Stomach (tissue), 8 donors: ENCODE measurements at regions not wholly inside any gene's neighbourhood (a gene's known extent, or its start where the extent isn't known, plus 50 kb on each side); places are given as distances from the start of the nearest gene placed in this dataset.

Experiments
- DNase-seq, 2 donors: peaks; one replicate each; pipeline versions ENCODE4 v3.0.0 to v3.0.0-alpha.2; 2013 to 2019
- H3K27ac ChIP-seq, 5 donors: fragments of 200-600 bp in 4 of 5; sonication (generic) in 4 of 5; one replicate each; pipeline ENCODE4 v1.5.1; 2013 to 2019; ENCODE audit warnings: mild to moderate bottlenecking in 1 of 5, moderate library complexity in 1 of 5
- H3K27me3 ChIP-seq, 3 donors: fragments of 200-600 bp; sonication (generic); one replicate each; pipeline ENCODE4 v1.5.1; 2017 to 2019; ENCODE audit warnings: mixed run types in 1 of 3
- H3K36me3 ChIP-seq, 4 donors: fragments of 200-600 bp; sonication (generic); 1 replicate in 3 of 4; 2 replicates in 1 of 4; pipeline ENCODE4 v1.5.1; 2016 to 2019
- H3K4me1 ChIP-seq, 4 donors: fragments of 200-600 bp; sonication (generic); one replicate each; pipeline ENCODE4 v1.5.1; 2016 to 2019
- H3K4me3 ChIP-seq, 4 donors: fragments of 200-600 bp; sonication (generic) in 3 of 4; one replicate each; pipeline ENCODE4 v1.5.1; 2016 to 2019; ENCODE audit warnings: mild to moderate bottlenecking in 1 of 4
- H3K9me3 ChIP-seq, 4 donors: fragments of 200-600 bp; sonication (generic); one replicate each; pipeline ENCODE4 v1.5.1; 2016 to 2019
- CTCF ChIP-seq, 7 experiments: fragments of 450-650 bp in 4 of 7; fragments of 200-600 bp in 3 of 7; sonication (generic) in 3 of 7; IDR thresholded peaks; one replicate each; pipeline ENCODE4 v1.5.1; 2016 to 2019; ENCODE audit warnings: antibody characterized with exemption in 7 of 7, control low read depth in 2 of 7, mild to moderate bottlenecking in 1 of 7
- EP300 ChIP-seq: sonication (generic); formaldehyde crosslinking; IDR thresholded peaks from one replicate; pipeline ENCODE4 v1.6.1; 2017; ENCODE audit warnings: antibody characterized with exemption
- POLR2A ChIP-seq, 4 donors: fragments of 450-650 bp; IDR thresholded peaks; one replicate each; pipeline ENCODE4 v1.6.1; 2016; ENCODE audit warnings: antibody characterized with exemption in 4 of 4, control low read depth in 2 of 4, mild to moderate bottlenecking in 1 of 4, moderate library complexity in 1 of 4
- POLR2AphosphoS5 ChIP-seq, 3 donors: sonication (generic); formaldehyde crosslinking; IDR thresholded peaks; one replicate each; pipeline ENCODE4 v1.6.1; 2016; ENCODE audit warnings: antibody characterized with exemption in 3 of 3
- WGBS, 5 donors: extraction: QIAGEN DNeasy Blood & Tissue Kit in 3 of 5; methylation state at CpG; one replicate each; pipeline versions ENCODE4 v1.1.5 to v1.1.7; 2013 to 2018; 5-methylcytosine and 5-hydroxymethylcytosine counted together
- intact Hi-C: fragments of 100-400 bp; cut with DNase I; formaldehyde crosslinking; loops from one replicate; pipeline ENCODE4 v1.15.1; 2023; ENCODE audit warnings: low total_unique reads
- donor health status: healthy with polysubstance abuse.
- donor health status: Bipolar disorder and iron deficiency.
- donor health status: healthy.

GRCh38 chr13:104017317-104017716 is 951.1 kb upstream of the SLC10A2 start:
- Histone ChIP-seq H3K27me3 (no peaks in the 10 kb centered on the region), H3K9me3 (no peaks in the 10 kb centered on the region), H3K27ac (no peak overlapping the region), H3K4me1 (peaks cover 0 to 11% (median 2%) of the 10 kb centered on the region in 4 donors), H3K36me3 (no peaks in the 10 kb centered on the region), H3K4me3 (no peak overlapping the region)
- TF ChIP-seq EP300 (no peak), POLR2A (IDR thresholded peaks at IDR 0.05) (no peak), POLR2AphosphoS5 (IDR thresholded peaks at IDR 0.05) (no peak), CTCF (IDR thresholded peaks at IDR 0.05) (no peak)
- intact Hi-C loops: no loop called here
- WGBS, 5 donors: 25 to 47% (median 41%) methylated on average over 2 of the region's 2 CpGs
- no peak for DNase-seq

GRCh38 chr13:104015646-104016396 is 949.6 kb upstream of the SLC10A2 start:
- Histone ChIP-seq H3K9me3 (no peaks in the 10 kb centered on the region), H3K27me3 (no peaks in the 10 kb centered on the region), H3K27ac (peak overlapping the region in 2 of 5 donors; percentile 2 to 43), H3K4me1 (peaks cover 0 to 17% (median 2%) of the 10 kb centered on the region in 4 donors), H3K4me3 (no peak overlapping the region), H3K36me3 (no peaks in the 10 kb centered on the region)
- intact Hi-C loops: no loop called here
- peak in 1 of 2 donors; percentile 72 for DNase-seq
- TF ChIP-seq CTCF (IDR thresholded peaks at IDR 0.05) (no peak), EP300 (no peak), POLR2A (IDR thresholded peaks at IDR 0.05) (no peak), POLR2AphosphoS5 (IDR thresholded peaks at IDR 0.05) (no peak)
- WGBS, 5 donors: 10 to 24% (median 22%) methylated on average over 7 of the region's 7 CpGs

GRCh38 chr13:104014803-104015645 is 948.8 kb upstream of the SLC10A2 start:
- Histone ChIP-seq H3K27ac (peak overlapping the region in 2 of 5 donors; percentile 2 to 43), H3K36me3 (no peaks in the 10 kb centered on the region), H3K4me1 (peaks cover 0 to 17% (median 2%) of the 10 kb centered on the region in 4 donors), H3K4me3 (no peak overlapping the region), H3K27me3 (no peaks in the 10 kb centered on the region), H3K9me3 (no peaks in the 10 kb centered on the region)
- intact Hi-C loops: no loop called here
- peak in 1 of 2 donors; percentile 34 for DNase-seq
- WGBS, 5 donors: 51 to 59% (median 57%) methylated on average over 12 of the region's 12 CpGs
- TF ChIP-seq POLR2AphosphoS5 (IDR thresholded peaks at IDR 0.05) (no peak), CTCF (IDR thresholded peaks at IDR 0.05) (no peak), EP300 (no peak), POLR2A (IDR thresholded peaks at IDR 0.05) (no peak)

- intact Hi-C loops: no loop called here
- H3K27me3 ChIP-seq: no peaks in the 10 kb centered on the region
- no peak overlapping the region for H3K27ac ChIP-seq
- H3K4me3 ChIP-seq: peak overlapping the region in 2 of 4 donors; percentile 7
- TF ChIP-seq POLR2AphosphoS5 (IDR thresholded peaks at IDR 0.05): no peak
- TF ChIP-seq CTCF (IDR thresholded peaks at IDR 0.05): no peak
- no peak for TF ChIP-seq EP300
- no peak for TF ChIP-seq POLR2A (IDR thresholded peaks at IDR 0.05)
- peak; percentile 31 to 47 for DNase-seq
- no peaks in the 10 kb centered on the region for H3K9me3 ChIP-seq
- H3K4me1 ChIP-seq: peaks cover 0 to 17% (median 2%) of the 10 kb centered on the region in 4 donors
- 35 to 48% (median 40%) methylated on average over 18 of the region's 18 CpGs for WGBS, 5 donors
- no peaks in the 10 kb centered on the region for H3K36me3 ChIP-seq
These were observed 945.5 kb upstream of the SLC10A2 start for GRCh38 chr13:104011505-104012241.
